ENCODE measurements at regions not wholly inside any gene's neighbourhood (a gene's known extent, or its start where the extent isn't known, plus 50 kb on each side); places are given as distances from the start of the nearest gene placed in this dataset.

- H3K27ac ChIP-seq = no peak overlapping the region
- no peaks in the 10 kb centered on the region for H3K4me1 ChIP-seq
- no peaks in the 10 kb centered on the region for H3K9me3 ChIP-seq
- H3K4me3 ChIP-seq = no peak overlapping the region
- TF ChIP-seq POLR2AphosphoS5 (IDR thresholded peaks at IDR 0.05) (no peak), POLR2A (IDR thresholded peaks at IDR 0.05) (no peak), EP300 (IDR thresholded peaks at IDR 0.05) (no peak), CTCF (IDR thresholded peaks at IDR 0.05) (no peak)
- 80 to 87% methylated on average over 1 of the region's 1 CpG for WGBS, 2 donors
- no peak for DNase-seq
- H3K27me3 ChIP-seq = no peaks in the 10 kb centered on the region
- no peaks in the 10 kb centered on the region for H3K36me3 ChIP-seq
- intact Hi-C loops (cut with DNase I) = no loop called here
Measured at GRCh38 chr13:55602784-55603183, 1537.9 kb upstream of the PRR20A start.

GRCh38 chr13:55606045-55606665 is 1534.6 kb upstream of the PRR20A start:
- no peak for DNase-seq
- WGBS, 2 donors = 94 to 95% methylated on average over 20 of the region's 20 CpGs
- Histone ChIP-seq H3K4me1 (no peaks in the 10 kb centered on the region), H3K27ac (no peak overlapping the region), H3K9me3 (no peaks in the 10 kb centered on the region), H3K36me3 (no peaks in the 10 kb centered on the region), H3K4me3 (no peak overlapping the region), H3K27me3 (no peaks in the 10 kb centered on the region)
- intact Hi-C loops (cut with DNase I) = no loop called here
- TF ChIP-seq POLR2AphosphoS5 (IDR thresholded peaks at IDR 0.05) (no peak), CTCF (IDR thresholded peaks at IDR 0.05) (no peak), EP300 (IDR thresholded peaks at IDR 0.05) (no peak), POLR2A (IDR thresholded peaks at IDR 0.05) (no peak)

GRCh38 chr13:55613429-55614187 is 1527.1 kb upstream of the PRR20A start:
- H3K36me3 ChIP-seq = no peaks in the 10 kb centered on the region
- H3K4me3 ChIP-seq = no peak overlapping the region
- no peaks in the 10 kb centered on the region for H3K9me3 ChIP-seq
- intact Hi-C loops (cut with DNase I) = no loop called here
- TF ChIP-seq POLR2AphosphoS5 (IDR thresholded peaks at IDR 0.05) = no peak
- H3K27ac ChIP-seq = no peak overlapping the region
- 78 to 86% methylated on average over 4 of the region's 4 CpGs for WGBS, 2 donors
- H3K4me1 ChIP-seq = no peaks in the 10 kb centered on the region
- no peak for DNase-seq
- H3K27me3 ChIP-seq = no peaks in the 10 kb centered on the region

- no peak overlapping the region for H3K27ac ChIP-seq
- H3K27me3 ChIP-seq = no peaks in the 10 kb centered on the region
- TF ChIP-seq CTCF (IDR thresholded peaks at IDR 0.05) (no peak), POLR2AphosphoS5 (IDR thresholded peaks at IDR 0.05) (no peak), EP300 (IDR thresholded peaks at IDR 0.05) (no peak), POLR2A (IDR thresholded peaks at IDR 0.05) (no peak)
- WGBS, 2 donors = 82 to 91% methylated on average over 1 of the region's 1 CpG
- no peak overlapping the region for H3K4me3 ChIP-seq
- no peaks in the 10 kb centered on the region for H3K36me3 ChIP-seq
- no peaks in the 10 kb centered on the region for H3K4me1 ChIP-seq
- no peaks in the 10 kb centered on the region for H3K9me3 ChIP-seq
- intact Hi-C loops (cut with DNase I) = no loop called here
- DNase-seq = no peak
Measured at GRCh38 chr13:55615081-55615480, 1525.6 kb upstream of the PRR20A start.

- H3K4me3 ChIP-seq = no peak overlapping the region
- H3K4me1 ChIP-seq = no peaks in the 10 kb centered on the region
- H3K9me3 ChIP-seq = no peaks in the 10 kb centered on the region
- intact Hi-C loops (cut with DNase I) = no loop called here
- DNase-seq = no peak
- H3K27ac ChIP-seq = no peak overlapping the region
- no peaks in the 10 kb centered on the region for H3K36me3 ChIP-seq
- WGBS, 2 donors = 86 to 94% methylated on average over 3 of the region's 3 CpGs
- no peaks in the 10 kb centered on the region for H3K27me3 ChIP-seq
- no peak for TF ChIP-seq EP300 (IDR thresholded peaks at IDR 0.05)
- no peak for TF ChIP-seq POLR2AphosphoS5 (IDR thresholded peaks at IDR 0.05)
- no peak for TF ChIP-seq CTCF (IDR thresholded peaks at IDR 0.05)
- no peak for TF ChIP-seq POLR2A (IDR thresholded peaks at IDR 0.05)
Measured at GRCh38 chr13:55617241-55617640, 1523.5 kb upstream of the PRR20A start.

All from sigmoid colon (tissue), 6 donors.